ENCODE measurements at regions not wholly inside any gene's neighbourhood (a gene's known extent, or its start where the extent isn't known, plus 50 kb on each side); places are given as distances from the start of the nearest gene placed in this dataset.

GRCh38 chr6:76609160-76609559, 536.7 kb upstream of the IMPG1 start:
- TF ChIP-seq, protein P1, sequence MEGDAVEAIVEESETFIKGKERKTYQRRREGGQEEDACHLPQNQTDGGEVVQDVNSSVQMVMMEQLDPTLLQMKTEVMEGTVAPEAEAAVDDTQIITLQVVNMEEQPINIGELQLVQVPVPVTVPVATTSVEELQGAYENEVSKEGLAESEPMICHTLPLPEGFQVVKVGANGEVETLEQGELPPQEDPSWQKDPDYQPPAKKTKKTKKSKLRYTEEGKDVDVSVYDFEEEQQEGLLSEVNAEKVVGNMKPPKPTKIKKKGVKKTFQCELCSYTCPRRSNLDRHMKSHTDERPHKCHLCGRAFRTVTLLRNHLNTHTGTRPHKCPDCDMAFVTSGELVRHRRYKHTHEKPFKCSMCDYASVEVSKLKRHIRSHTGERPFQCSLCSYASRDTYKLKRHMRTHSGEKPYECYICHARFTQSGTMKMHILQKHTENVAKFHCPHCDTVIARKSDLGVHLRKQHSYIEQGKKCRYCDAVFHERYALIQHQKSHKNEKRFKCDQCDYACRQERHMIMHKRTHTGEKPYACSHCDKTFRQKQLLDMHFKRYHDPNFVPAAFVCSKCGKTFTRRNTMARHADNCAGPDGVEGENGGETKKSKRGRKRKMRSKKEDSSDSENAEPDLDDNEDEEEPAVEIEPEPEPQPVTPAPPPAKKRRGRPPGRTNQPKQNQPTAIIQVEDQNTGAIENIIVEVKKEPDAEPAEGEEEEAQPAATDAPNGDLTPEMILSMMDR (conservative IDR thresholded peaks at IDR 0.05; ENCODE audit: low read length), result no peak
- no peak for TF ChIP-seq EZH2phosphoT487 (IDR thresholded peaks at IDR 0.05; ENCODE audit: borderline replicate concordance)
